Upper lobe of left lung (tissue), 6 donors: ENCODE measurements at regions not wholly inside any gene's neighbourhood (a gene's known extent, or its start where the extent isn't known, plus 50 kb on each side); places are given as distances from the start of the nearest gene placed in this dataset.

Experiments
- ATAC-seq, 2 donors: fragments of 200-7000 bp; cut with Tn5 transposase; one replicate each; pipeline ENCODE4 v1.9.1; 2022; ENCODE audit warnings: mild to moderate bottlenecking in 2 of 2, moderate library complexity in 2 of 2; ENCODE audit not compliant: low FRiP score in 2 of 2
- DNase-seq, 2 donors: peaks; one replicate each; pipeline ENCODE4 v3.0.0-alpha.2; 2019 to 2020
- H3K27ac ChIP-seq, 4 donors: fragments of 200-600 bp; sonication (generic); one replicate each; pipeline ENCODE4 v1.5.1; 2016 to 2019
- H3K27me3 ChIP-seq, 4 donors: fragments of 200-600 bp; sonication (generic); one replicate each; pipeline ENCODE4 v1.5.1; 2017 to 2019
- H3K36me3 ChIP-seq, 4 donors: fragments of 200-600 bp; sonication (generic); one replicate each; pipeline ENCODE4 v1.5.1; 2016 to 2019
- H3K4me1 ChIP-seq, 4 donors: fragments of 200-600 bp; sonication (generic); one replicate each; pipeline ENCODE4 v1.5.1; 2018 to 2019
- H3K4me3 ChIP-seq, 4 donors: fragments of 200-600 bp; sonication (generic); one replicate each; pipeline ENCODE4 v1.5.1; 2017 to 2019; ENCODE audit warnings: mild to moderate bottlenecking in 2 of 4, moderate library complexity in 1 of 4
- H3K9me3 ChIP-seq, 4 donors: fragments of 200-600 bp; sonication (generic); one replicate each; pipeline ENCODE4 v1.5.1; 2018 to 2019
- EP300 ChIP-seq, 4 donors: sonication (generic); formaldehyde crosslinking; IDR thresholded peaks; one replicate each; pipeline ENCODE4 v1.5.1; 2017; ENCODE audit warnings: antibody characterized with exemption in 4 of 4, control low read depth in 2 of 4
- POLR2A ChIP-seq, 4 donors: fragments of 450-650 bp; IDR thresholded peaks; one replicate each; pipeline ENCODE4 v1.5.1; 2016 to 2017; ENCODE audit warnings: antibody characterized with exemption in 4 of 4, mild to moderate bottlenecking in 2 of 4
- POLR2AphosphoS5 ChIP-seq, 2 donors: sonication (generic); formaldehyde crosslinking; IDR thresholded peaks; one replicate each; pipeline ENCODE4 v1.5.1; 2017; ENCODE audit warnings: antibody characterized with exemption in 2 of 2
- WGBS, 2 donors: methylation state at CpG; one replicate each; pipeline ENCODE4 v1.1.5; 2017 to 2018; 5-methylcytosine and 5-hydroxymethylcytosine counted together
- TF ChIP-seq, protein P1 (sequence below), 6 experiments: fragments of 450-650 bp in 4 of 6; fragments of 200-600 bp in 2 of 6; sonication (generic) in 2 of 6; IDR thresholded peaks; one replicate each; pipeline ENCODE4 v1.5.1; 2016 to 2019; ENCODE audit warnings: antibody characterized with exemption in 6 of 6
- donor health status: DM: no; HTN: no; CAD: no; lungs with moderate emphysema.
- donor health status: DM: no; HTN: yes; CAD: no; lungs with severe emphysema.

DNA sequence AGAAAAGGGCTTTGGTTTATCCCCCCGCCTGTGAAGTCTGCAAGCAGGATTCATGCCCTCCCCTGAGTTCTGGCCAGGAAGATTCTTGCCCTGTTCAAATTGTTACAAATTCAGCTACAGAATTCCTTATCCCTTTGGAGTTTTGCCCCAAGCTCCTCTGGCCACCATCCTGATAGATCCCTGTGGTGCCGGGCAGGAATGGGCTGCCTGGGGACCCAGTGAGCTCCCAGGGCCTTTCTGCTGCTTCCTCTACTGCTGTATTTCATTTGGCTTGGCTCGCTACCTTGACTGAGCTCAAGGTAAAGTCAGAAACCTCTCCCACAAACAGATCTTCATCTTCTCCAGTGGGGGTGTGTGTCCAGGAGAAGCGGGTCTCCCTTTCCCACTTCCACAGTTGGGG is 194.6 kb upstream of the NBEA start:
- no peaks in the 10 kb centered on the region for H3K27me3 ChIP-seq
- peak in 1 of 2 donors; percentile 13 for DNase-seq
- H3K4me1 ChIP-seq = peaks cover 8 to 19% (median 14%) of the 10 kb centered on the region in 4 donors
- no peak for TF ChIP-seq EP300 (IDR thresholded peaks at IDR 0.05)
- TF ChIP-seq POLR2AphosphoS5 (IDR thresholded peaks at IDR 0.05) = no peak
- TF ChIP-seq POLR2A (IDR thresholded peaks at IDR 0.05) = no peak
- TF ChIP-seq, protein P1, sequence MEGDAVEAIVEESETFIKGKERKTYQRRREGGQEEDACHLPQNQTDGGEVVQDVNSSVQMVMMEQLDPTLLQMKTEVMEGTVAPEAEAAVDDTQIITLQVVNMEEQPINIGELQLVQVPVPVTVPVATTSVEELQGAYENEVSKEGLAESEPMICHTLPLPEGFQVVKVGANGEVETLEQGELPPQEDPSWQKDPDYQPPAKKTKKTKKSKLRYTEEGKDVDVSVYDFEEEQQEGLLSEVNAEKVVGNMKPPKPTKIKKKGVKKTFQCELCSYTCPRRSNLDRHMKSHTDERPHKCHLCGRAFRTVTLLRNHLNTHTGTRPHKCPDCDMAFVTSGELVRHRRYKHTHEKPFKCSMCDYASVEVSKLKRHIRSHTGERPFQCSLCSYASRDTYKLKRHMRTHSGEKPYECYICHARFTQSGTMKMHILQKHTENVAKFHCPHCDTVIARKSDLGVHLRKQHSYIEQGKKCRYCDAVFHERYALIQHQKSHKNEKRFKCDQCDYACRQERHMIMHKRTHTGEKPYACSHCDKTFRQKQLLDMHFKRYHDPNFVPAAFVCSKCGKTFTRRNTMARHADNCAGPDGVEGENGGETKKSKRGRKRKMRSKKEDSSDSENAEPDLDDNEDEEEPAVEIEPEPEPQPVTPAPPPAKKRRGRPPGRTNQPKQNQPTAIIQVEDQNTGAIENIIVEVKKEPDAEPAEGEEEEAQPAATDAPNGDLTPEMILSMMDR (IDR thresholded peaks at IDR 0.05) = no peak
- ATAC-seq = no peak
- no peak overlapping the region for H3K4me3 ChIP-seq
- H3K36me3 ChIP-seq = no peaks in the 10 kb centered on the region
- H3K9me3 ChIP-seq = no peaks in the 10 kb centered on the region
- WGBS, 2 donors = 88 to 96% methylated on average over 4 of the region's 4 CpGs
- no peak overlapping the region for H3K27ac ChIP-seq

DNA sequence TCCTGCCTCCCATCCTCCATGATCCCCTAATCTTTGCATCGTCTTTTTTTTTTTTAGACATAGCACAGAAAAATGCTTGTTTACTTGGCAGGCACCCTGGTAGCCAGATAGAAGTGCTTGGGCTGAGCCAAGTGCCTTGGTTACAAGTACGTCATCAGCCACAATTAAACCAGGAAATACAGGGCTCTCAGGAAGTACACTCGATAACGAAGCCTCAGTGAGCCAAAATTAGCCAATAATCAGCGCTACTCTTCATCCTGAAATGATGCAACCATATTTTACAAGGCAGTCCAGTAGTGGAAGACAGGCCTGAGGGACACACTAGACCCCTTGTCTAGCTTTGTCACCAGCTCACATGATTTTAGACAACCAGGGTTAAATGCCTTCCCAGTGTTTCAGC is 194.0 kb upstream of the NBEA start:
- DNase-seq (peak in 1 of 2 donors; percentile 50), ATAC-seq (peak; percentile 80 to 88)
- Histone ChIP-seq H3K27ac (no peak overlapping the region), H3K36me3 (no peaks in the 10 kb centered on the region), H3K9me3 (no peaks in the 10 kb centered on the region), H3K27me3 (no peaks in the 10 kb centered on the region), H3K4me3 (no peak overlapping the region), H3K4me1 (peaks cover 8 to 19% (median 14%) of the 10 kb centered on the region in 4 donors)
- TF ChIP-seq, protein P1 (IDR thresholded peaks at IDR 0.05) = no peak
- TF ChIP-seq EP300 (IDR thresholded peaks at IDR 0.05) (peak in 1 of 4 donors; percentile 45), POLR2A (IDR thresholded peaks at IDR 0.05) (no peak), POLR2AphosphoS5 (IDR thresholded peaks at IDR 0.05) (no peak)
- 14 to 16% methylated on average over 5 of the region's 5 CpGs for WGBS, 2 donors

DNA sequence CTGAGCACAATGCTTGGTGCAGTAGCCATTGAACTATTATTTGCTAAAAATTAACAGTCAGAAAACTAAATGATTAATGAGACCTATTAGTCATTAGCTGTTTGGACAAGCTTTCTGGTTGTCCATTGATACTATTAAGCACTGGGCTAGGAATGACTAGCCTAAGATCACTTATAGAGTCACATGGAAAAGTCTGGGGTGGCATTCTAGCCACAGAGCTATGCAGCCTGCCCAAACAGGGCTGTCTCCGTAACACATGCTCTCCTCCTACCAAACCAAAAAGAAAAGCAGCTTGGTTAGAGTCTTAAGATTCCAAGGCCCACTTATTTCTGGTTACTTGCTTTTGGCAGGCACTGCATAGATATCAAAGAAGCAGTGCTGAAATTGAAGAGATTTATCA is 193.5 kb upstream of the NBEA start:
- Histone ChIP-seq H3K9me3 (no peaks in the 10 kb centered on the region), H3K4me1 (peaks cover 8 to 19% (median 14%) of the 10 kb centered on the region in 4 donors), H3K27me3 (no peaks in the 10 kb centered on the region), H3K27ac (no peak overlapping the region), H3K4me3 (no peak overlapping the region), H3K36me3 (no peaks in the 10 kb centered on the region)
- TF ChIP-seq, protein P1 (IDR thresholded peaks at IDR 0.05) = no peak
- no peak for TF ChIP-seq EP300 (IDR thresholded peaks at IDR 0.05)
- no peak for TF ChIP-seq POLR2A (IDR thresholded peaks at IDR 0.05)
- TF ChIP-seq POLR2AphosphoS5 (IDR thresholded peaks at IDR 0.05) = no peak
- ATAC-seq (peak; percentile 36 to 73), DNase-seq (no peak)
- 73 to 76% methylated on average over 1 of the region's 1 CpG for WGBS, 2 donors

DNA sequence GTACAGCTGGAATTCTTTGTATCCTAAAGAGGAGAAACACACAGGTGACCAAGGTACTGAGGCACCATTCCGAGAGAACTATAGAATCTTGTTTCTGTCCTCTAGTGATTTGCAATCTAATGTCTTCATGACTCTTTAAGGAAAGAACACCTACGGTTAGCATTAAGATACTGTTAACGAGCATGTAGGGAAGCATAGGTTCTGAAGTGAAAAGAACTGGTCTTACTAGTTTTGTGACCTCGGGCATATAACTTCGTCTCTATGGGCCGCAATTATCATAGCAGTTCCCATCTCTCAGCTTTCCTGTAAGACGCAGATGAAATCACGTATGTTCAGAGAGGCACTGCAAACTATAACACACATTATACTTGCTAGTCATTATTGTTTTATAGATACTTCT is 193.0 kb upstream of the NBEA start:
- no peak for ATAC-seq
- H3K36me3 ChIP-seq = no peaks in the 10 kb centered on the region
- no peak overlapping the region for H3K27ac ChIP-seq
- no peak overlapping the region for H3K4me3 ChIP-seq
- DNase-seq = no peak
- 72 to 76% methylated on average over 8 of the region's 8 CpGs for WGBS, 2 donors
- TF ChIP-seq POLR2A (IDR thresholded peaks at IDR 0.05) = no peak
- TF ChIP-seq, protein P1 (IDR thresholded peaks at IDR 0.05) = no peak
- TF ChIP-seq POLR2AphosphoS5 (IDR thresholded peaks at IDR 0.05) = no peak
- TF ChIP-seq EP300 (IDR thresholded peaks at IDR 0.05) = no peak
- no peaks in the 10 kb centered on the region for H3K9me3 ChIP-seq
- H3K27me3 ChIP-seq = no peaks in the 10 kb centered on the region
- H3K4me1 ChIP-seq = peaks cover 8 to 19% (median 14%) of the 10 kb centered on the region in 4 donors
